ENCODE measurements at regions not wholly inside any gene's neighbourhood (a gene's known extent, or its start where the extent isn't known, plus 50 kb on each side); places are given as distances from the start of the nearest gene placed in this dataset.

GRCh38 chr1:234906654-234907053 lies 222.0 kb downstream of the TOMM20 start:
- TF ChIP-seq, protein P1, sequence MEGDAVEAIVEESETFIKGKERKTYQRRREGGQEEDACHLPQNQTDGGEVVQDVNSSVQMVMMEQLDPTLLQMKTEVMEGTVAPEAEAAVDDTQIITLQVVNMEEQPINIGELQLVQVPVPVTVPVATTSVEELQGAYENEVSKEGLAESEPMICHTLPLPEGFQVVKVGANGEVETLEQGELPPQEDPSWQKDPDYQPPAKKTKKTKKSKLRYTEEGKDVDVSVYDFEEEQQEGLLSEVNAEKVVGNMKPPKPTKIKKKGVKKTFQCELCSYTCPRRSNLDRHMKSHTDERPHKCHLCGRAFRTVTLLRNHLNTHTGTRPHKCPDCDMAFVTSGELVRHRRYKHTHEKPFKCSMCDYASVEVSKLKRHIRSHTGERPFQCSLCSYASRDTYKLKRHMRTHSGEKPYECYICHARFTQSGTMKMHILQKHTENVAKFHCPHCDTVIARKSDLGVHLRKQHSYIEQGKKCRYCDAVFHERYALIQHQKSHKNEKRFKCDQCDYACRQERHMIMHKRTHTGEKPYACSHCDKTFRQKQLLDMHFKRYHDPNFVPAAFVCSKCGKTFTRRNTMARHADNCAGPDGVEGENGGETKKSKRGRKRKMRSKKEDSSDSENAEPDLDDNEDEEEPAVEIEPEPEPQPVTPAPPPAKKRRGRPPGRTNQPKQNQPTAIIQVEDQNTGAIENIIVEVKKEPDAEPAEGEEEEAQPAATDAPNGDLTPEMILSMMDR (IDR thresholded peaks at IDR 0.05; ENCODE audit: unreplicated experiment): no peak
- Mint-ChIP-seq H3K27ac (no peak overlapping the region), H3K27me3 (ENCODE audit: low read depth) (peaks cover 2% of the 10 kb centered on the region), H3K4me3 (no peak overlapping the region), H3K36me3 (no peaks in the 10 kb centered on the region), H3K9me3 (no peaks in the 10 kb centered on the region), H3K4me1 (peaks cover 21% of the 10 kb centered on the region)
- DNase-seq (ENCODE audit: low spot score in 2 of 2, unreplicated experiment in 2 of 2): no peak

DNA sequence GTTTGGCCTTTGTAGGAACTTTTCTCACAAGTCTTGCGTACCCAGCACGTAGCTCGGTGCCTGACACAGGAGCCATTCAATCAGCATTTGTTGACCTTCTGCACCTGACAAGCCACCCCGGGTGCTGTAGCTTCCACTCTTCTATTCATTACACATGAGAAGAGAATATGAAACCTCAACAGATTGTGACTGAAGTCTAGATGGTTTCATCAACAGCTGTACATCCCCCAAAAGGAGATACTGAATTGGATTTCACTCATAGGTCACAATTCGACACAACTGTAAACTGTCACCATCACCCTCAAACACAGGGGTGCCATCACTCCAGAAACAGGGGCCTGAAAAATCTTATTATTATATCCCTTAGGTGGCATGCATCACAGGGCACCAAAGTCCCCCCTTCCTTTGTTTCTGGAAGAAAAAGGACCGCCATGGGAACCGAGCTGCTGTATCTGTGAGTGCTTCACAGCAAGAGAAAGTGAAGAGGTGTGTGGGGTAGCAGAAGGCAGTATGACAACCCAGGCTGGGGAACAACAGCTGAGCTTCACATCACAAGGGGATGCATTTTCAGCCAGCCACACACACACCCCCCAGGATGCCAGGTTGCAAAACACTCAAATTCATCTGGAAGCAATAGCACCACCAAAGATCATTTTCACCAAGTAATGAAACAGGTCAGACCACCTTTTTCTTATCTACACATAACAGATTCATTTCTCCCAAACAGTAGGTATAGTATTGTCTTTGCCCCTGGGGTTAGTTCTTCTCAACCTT lies 225.7 kb downstream of the TOMM20 start:
- Mint-ChIP-seq H3K4me3 (no peak overlapping the region), H3K4me1 (peaks cover 24% of the 10 kb centered on the region), H3K9me3 (no peaks in the 10 kb centered on the region)

DNA sequence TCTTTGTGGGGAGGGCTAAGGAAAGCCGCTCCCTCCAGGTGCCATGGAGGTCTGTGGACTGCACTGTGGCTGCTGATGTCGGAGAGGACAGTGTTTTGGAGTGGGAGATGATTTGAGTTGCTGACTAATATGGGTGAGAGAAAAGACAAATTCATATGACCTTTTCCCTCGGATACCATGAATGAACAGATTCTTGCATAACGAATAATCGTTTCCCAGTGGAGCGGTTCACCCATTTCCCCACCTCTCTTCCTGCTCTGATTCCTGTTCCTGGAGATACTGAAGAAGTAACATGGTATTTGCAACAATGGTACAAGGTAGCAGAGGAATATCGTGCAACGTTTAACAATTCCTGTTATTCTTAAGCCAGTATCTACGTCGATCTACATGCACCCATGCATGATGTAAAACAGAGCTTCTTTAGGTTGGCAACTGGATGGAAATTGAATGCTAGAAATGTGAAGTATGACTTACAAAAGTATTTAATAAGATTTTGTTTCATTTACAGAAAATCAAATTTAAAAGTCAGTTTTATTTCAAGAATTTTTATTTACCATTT lies 227.1 kb downstream of the TOMM20 start:
- DNase-seq (ENCODE audit: low spot score in 2 of 2, unreplicated experiment in 2 of 2): no peak
- Mint-ChIP-seq H3K27ac (no peak overlapping the region), H3K9me3 (no peaks in the 10 kb centered on the region), H3K4me3 (no peak overlapping the region), H3K36me3 (no peaks in the 10 kb centered on the region), H3K4me1 (peaks cover 21% of the 10 kb centered on the region), H3K27me3 (ENCODE audit: low read depth) (no peaks in the 10 kb centered on the region)
- TF ChIP-seq, protein P1 (IDR thresholded peaks at IDR 0.05; ENCODE audit: unreplicated experiment): no peak

More for the DNA sequence above, 225.7 kb downstream of the TOMM20 start:
- Mint-ChIP-seq H3K27me3 (ENCODE audit: low read depth) (no peaks in the 10 kb centered on the region), H3K27ac (no peak overlapping the region), H3K36me3 (no peaks in the 10 kb centered on the region)
- DNase-seq (ENCODE audit: low spot score in 2 of 2, unreplicated experiment in 2 of 2): no peak
- TF ChIP-seq, protein P1 (IDR thresholded peaks at IDR 0.05; ENCODE audit: unreplicated experiment): no peak

- Mint-ChIP-seq H3K27ac (no peak overlapping the region), H3K36me3 (no peaks in the 10 kb centered on the region), H3K4me3 (no peak overlapping the region), H3K4me1 (peaks cover 21% of the 10 kb centered on the region), H3K9me3 (no peaks in the 10 kb centered on the region), H3K27me3 (ENCODE audit: low read depth) (no peaks in the 10 kb centered on the region)
- DNase-seq (ENCODE audit: low spot score in 2 of 2, unreplicated experiment in 2 of 2): no peak
- TF ChIP-seq, protein P1 (IDR thresholded peaks at IDR 0.05; ENCODE audit: unreplicated experiment): no peak
These were observed 228.0 kb downstream of the TOMM20 start for GRCh38 chr1:234900595-234900994.

DNA sequence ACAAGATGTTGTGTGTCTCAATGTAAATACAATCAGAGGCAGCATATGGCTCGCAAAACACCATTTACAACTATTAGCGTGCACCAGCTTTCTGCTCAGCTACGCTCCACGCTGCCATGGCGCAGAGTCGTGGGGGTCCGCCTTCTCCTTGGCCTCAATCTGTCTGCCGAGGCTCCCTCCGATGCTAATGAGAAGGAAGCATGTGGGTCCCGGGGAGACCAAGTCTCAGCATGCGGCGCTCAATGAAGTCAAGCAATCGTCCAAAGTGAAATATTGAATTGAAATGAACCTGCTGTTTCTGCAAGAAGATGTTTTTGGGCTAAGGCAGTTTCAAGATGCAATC lies 228.9 kb downstream of the TOMM20 start:
- TF ChIP-seq, protein P1 (IDR thresholded peaks at IDR 0.05; ENCODE audit: unreplicated experiment): no peak
- Mint-ChIP-seq H3K27me3 (ENCODE audit: low read depth) (no peaks in the 10 kb centered on the region), H3K4me1 (peaks cover 20% of the 10 kb centered on the region), H3K9me3 (no peaks in the 10 kb centered on the region), H3K36me3 (no peaks in the 10 kb centered on the region), H3K4me3 (no peak overlapping the region), H3K27ac (no peak overlapping the region)
- no peak for DNase-seq (ENCODE audit: low spot score in 2 of 2, unreplicated experiment in 2 of 2)
